Caki2 (cell line): ENCODE measurements at regions not wholly inside any gene's neighbourhood (a gene's known extent, or its start where the extent isn't known, plus 50 kb on each side); places are given as distances from the start of the nearest gene placed in this dataset.

Source experiments
- DNase-seq: peaks from one replicate; pipeline ENCODE4 v3.0.0-alpha.2; 2015; ENCODE audit warnings: low read depth
- in situ Hi-C: cut with HindIII; loops from 2 replicates; pipeline ENCODE4 v1.10.0; 2016; ENCODE audit warnings: low sequenced_read_pairs, low pct_unique_long_range_greater_than_20kb, mixed read lengths

DNA sequence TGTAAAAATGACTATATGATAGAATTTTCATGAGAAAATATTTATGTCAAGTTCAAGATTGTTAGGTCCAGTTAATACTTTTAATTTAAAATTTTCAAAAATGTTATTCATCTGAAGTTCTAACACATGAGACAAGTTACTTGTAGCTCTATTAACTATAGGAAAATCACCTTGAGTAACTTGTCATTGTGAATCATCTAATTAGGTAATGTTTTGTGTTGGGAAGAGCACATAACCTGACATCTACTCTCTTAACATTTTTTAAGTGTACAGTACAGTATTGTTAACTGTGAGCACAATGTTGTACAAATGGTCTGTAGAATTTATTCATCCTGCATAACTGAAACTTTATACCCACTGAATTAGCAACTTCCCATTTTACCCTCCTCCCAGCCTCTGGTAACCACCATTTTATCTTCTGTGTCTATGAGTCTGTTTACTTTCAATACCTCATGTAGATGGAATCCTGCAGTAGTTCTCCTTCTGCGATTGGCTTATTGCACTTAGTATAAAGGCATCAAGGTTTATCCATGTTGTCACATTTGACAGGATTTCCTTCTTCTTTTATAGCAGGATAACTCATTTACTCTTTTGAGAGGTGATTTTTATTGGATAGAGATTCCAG lies 54.6 kb downstream of the ARL4A start:
- in situ Hi-C loops: no loop called here
- no peak for DNase-seq

DNA sequence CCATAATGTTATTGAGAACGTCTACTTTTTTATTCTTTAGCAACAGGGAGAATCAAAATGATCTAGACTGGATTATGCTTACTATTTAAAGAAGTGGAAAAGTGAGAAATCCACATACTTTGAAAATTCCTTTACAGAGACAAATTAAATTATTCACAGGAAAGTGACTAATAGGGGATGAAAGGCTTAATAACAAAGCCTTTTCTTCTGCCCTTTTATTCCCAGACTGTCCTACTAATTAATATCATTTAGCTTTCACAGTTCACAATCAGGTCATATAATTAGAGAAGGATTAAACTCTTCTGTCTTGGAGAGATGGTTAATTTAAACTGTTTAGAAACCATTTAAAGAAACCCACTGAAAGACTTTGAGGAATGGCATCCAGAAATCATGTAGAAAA lies 58.8 kb downstream of the ARL4A start:
- no peak for DNase-seq
- in situ Hi-C loops: no loop called here

DNA sequence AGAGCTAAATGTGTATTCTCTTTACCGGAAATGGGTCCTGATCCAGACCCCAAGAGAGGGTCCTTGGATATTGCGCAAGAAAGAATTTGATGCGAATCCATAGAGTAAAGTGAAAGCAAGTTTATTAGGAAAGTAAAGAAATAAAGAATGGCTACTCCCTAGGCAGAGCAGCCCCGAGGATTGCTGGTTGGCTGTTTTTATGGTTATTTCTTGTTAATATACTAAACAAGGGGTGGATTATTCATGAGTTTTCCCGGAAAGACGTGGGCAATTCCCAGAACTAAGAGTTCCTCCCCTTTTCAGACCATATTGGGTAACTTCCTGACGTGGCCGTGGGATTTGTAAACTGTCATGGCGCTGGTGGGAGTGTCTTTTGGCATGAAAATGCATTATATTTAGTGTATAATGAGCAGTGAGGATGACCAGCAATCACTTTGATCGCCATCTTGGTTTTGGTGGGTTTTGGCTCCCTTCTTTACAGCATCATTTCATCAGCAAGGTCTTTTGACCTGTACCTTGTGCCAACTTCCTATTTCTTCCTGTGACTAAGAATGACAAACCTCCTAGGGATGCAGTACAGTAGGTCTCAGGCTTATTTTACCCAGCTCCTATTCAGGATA lies 60.4 kb downstream of the ARL4A start:
- in situ Hi-C loops: no loop called here
- no peak for DNase-seq

DNA sequence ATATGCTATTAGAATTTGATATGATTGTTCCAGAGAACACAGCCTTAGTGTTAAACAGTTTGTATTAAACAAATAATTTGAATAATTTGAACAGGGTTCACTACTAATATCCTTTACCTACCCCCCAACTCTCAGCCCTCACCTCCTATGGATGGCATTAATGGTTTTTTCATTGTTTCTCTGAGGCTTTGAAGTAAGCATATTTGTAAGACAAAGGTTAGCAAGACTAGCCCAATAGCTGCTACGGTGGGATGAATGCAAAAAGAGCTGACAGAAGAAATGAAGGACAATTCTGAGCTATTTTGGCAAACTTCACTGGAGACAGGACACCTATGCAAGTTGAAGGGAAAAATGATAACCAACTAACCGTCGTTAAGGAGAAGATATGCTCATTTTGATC lies 61.6 kb downstream of the ARL4A start:
- DNase-seq: no peak
- in situ Hi-C loops: no loop called here

DNA sequence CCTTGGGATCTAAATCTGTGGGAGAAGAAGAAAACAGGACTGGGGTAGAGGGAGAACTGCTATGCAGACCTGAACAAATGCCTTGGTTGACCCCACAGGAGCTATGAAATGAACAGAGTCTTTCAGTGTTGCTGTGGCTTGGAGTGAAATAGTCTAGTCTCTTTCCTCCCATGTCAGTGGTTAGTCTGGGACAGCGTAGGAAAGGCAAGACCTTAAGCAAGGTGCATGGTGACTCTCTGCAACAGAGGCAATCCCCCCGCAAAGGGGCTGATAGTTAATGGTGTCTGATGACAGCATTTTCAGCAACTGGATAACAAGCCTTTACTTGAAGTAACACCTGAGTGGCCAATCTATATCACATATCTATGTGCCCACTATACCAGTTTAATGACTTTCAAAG lies 62.3 kb downstream of the ARL4A start:
- no peak for DNase-seq

DNA sequence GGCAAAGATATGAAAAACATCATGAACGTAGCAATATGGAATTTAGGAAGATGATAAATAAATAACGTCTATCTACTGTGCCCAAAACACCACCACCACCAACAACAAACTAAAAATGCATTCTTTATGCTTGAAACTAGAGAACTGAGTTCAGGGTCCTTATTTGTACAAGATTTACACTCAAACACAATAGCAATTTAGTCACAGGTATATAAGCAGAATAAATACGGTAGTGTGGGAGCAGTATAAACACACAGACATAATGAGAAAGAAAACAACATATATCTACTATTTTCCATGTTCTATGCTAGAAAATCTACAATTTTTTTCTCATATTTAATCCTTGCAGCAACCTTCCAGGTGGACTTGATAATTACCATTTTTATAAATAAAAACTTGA lies 64.3 kb downstream of the ARL4A start:
- no peak for DNase-seq
- in situ Hi-C loops: no loop called here

More for the DNA sequence above, 62.3 kb downstream of the ARL4A start:
- in situ Hi-C loops: no loop called here

DNA sequence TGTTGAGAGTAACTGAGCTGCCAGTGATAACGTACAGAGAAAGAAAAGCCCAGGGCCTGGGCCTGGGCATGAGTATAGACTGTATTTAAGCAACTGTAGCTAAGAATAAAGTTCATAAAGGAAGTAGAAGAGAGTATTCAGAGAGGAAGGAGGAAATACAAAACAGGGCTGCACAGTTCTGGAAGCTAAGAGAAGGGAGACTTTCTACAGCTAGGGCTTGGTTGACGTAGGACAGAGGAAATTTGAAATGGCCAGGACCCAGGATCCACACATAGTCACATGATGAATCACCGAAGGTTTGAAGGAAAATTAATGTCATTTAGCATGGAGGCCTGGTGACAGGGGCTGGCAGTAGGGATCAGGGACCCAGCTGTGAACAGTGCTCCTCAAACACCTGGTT lies 66.7 kb downstream of the ARL4A start:
- DNase-seq: no peak
- in situ Hi-C loops: no loop called here

DNA sequence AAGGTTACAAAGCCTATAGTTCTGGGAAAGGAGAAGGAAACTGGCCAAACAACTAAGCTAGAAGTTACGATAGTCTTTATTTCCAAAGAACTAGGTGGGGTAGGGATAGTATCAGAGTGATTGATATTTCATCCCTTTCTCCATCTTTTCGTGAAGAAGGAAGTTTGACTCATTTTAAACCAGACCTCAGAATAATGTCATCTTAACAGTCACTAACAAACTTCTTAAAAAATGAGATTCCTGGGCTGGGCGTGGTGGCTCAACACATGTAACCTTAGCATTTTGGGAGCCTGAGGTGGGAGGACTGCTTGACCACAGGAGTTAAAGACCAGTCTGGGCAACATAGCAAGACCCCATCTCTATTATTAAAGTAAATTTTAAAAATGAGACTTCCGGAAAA lies 69.4 kb downstream of the ARL4A start:
- no peak for DNase-seq
- in situ Hi-C loops: no loop called here

DNA sequence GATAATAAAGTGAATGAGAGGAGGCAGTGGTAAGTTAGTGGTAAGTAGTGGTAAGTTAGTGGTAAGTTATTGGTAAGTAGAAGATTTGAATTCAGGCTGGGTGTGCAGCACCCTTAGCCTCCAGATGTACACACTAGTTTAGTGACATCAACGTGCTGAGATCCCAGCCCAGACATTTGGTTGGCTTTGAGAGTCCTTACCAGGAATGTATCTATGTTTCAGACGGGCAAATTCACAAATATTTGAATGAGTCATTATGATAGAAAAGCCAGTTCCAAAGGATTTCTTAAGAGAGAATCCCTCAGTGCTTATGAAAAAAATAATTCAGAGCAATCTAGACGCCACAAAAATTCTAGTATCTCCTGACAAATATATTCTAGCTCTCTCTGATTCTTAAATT lies 70.0 kb downstream of the ARL4A start:
- DNase-seq: no peak
- in situ Hi-C loops: no loop called here

DNA sequence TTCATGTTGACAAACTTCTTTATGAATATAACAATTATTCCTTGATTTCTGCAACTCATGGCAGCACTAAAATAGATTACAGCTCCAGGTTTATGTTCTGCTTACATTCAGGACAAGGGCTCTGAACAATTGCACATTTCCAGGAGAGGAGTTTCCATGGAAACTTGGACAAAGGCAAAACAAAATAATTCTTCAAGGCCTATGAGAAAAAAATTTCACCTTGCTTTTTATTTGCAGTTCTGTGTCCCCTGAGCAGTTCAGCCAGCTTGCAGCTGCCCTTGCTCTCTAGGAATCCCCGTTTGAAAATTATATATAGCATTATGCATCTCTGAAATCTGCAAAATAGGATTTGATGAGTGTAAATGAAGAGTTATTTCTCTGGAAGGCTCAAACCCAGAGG lies 71.7 kb downstream of the ARL4A start:
- in situ Hi-C loops: no loop called here

DNA sequence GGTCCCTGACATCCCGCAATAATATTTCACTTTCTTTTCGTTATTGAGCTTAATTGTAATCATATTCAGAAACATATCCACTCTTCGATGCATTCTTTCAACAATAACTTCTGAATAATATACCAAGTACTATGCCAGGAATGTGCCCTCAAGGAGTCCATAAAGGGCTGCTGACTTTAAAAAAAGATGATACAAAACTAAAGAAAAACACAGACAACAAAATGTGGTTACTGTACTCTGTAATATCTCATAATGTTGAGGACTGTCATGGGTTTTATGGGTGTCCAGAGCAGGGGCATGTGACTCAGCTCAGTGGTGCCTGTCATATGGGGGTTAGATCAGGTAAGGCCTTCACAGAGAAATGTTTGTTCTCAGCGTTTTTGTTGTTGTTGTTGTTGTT lies 73.7 kb downstream of the ARL4A start:
- no peak for DNase-seq
- in situ Hi-C loops: no loop called here

More for the DNA sequence above, 71.7 kb downstream of the ARL4A start:
- no peak for DNase-seq

DNA sequence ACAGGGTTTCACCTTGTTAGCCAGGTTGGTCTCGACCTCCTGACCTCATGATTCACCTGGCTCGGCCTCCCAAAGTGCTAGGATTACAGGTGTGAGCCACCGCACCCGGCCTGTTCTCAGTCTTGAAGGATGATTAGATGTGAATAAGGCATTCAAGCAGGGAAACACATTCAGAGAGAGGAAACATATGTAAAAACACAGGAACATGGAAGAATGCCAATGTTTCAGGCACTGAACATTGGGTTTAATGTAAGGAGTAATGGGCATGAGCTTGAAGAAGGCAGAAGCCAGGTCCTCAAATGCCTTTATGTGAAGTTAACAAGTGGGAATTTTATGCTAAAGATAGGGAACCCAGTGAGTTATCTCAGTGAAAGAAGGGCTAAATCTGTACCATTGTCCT lies 74.3 kb downstream of the ARL4A start:
- DNase-seq: no peak
- in situ Hi-C loops: no loop called here

DNA sequence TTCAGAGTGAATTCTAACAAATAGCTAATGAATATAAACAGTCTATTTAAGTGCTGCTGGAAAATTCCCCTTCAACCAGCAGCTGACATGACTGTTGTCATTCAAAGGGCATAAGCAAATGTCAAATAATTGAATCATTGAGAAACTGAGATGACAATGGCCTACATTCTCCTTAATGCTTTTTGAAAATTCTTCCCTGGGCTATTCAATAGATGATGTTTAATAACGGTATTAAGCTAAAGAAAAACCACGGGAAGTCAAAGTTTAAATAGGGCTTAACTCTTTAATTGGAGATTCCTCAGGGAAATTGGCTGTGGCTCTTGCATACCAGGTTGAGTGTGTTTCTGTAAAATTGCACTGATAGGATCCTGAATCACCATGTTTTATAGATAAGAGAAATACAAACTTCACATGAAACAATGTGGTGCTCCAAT lies 77.0 kb downstream of the ARL4A start:
- in situ Hi-C loops: no loop called here
- no peak for DNase-seq

DNA sequence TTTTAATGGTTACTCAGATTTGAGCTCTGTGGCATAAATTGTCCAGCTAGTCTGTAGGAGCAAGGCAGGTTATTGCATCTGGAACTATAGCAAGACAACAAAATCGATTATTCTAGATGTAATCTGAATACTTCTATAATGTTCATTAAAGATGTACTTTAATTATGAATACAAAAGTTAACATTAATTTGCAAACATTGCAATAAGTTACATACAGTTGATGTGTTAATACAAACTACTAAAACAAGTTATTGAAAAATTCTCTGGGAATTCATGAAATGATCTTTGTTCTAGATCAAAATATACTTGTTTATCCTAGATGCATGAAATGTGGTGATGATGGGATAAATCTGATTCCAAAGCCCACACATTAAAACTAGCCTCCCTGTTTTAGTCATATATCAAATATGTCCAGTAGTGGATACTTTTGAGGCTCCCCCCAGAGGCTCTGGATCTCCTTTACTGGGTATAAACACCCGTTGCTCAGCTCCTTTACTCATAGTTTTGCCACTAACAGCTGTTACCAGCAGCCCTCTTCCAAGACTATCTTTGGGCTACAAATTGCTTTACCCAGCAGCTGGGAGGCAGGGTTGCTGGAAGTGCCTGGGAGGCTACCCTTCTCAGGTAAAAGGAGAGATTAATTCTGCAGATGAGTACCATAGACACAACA lies 78.1 kb downstream of the ARL4A start:
- no peak for DNase-seq
- in situ Hi-C loops: no loop called here

DNA sequence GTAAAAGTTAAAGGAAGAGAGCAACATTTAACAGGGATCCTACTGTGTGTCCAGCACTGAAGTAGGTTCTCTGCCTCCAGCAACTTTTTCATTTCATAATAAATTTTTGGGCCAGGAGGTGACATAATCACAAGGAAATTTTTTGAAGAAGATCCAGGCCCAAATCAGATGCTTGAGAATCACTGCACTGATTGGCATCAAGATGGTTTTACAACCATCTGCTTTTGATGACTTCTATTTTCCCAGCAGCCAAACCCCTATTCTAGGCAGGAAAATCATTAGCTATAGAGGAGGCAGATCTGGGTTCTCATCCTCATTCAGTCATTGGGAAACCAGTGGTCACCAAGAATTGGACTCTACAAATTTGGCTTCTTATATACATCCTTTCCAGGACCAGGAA lies 79.0 kb downstream of the ARL4A start:
- in situ Hi-C loops: no loop called here
- no peak for DNase-seq

DNA sequence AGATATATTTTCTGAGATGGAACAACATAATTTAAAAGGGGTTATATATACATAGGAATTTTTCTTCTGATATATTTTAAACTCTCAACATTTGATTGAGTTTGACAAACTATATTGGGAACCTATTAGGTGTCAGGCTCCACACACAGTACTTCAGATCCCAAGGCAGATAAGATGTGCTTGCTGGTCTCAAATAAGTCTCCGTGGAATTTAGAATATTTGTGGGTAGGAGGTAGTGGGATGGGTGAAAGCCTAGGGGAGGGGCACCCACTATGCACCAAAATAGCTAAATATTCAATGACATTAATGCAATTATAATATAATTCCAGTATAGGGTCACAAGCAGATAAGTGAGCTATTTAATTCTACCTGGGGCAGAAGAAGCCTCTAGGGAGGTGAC lies 81.5 kb downstream of the ARL4A start:
- in situ Hi-C loops: no loop called here

DNA sequence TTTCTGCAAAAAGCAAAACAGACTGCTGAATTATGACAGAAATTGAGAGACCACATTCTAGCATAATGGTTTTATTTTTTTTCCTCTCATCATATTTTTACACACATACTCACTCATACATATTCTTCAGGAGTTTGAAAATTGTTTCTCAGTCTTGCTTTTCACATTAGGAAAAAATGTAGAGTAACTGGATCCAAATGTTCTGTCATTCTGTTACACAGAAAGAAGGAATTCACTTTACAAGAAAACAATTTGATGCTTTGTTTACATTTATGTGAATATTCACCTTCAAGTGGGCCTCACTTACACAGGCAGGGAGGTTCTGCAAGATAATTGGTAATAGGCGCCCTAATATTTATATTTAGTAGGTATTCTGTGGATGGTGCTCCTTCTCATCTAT lies 82.0 kb downstream of the ARL4A start:
- in situ Hi-C loops: no loop called here
- DNase-seq: no peak

More for the DNA sequence above, 81.5 kb downstream of the ARL4A start:
- no peak for DNase-seq

DNA sequence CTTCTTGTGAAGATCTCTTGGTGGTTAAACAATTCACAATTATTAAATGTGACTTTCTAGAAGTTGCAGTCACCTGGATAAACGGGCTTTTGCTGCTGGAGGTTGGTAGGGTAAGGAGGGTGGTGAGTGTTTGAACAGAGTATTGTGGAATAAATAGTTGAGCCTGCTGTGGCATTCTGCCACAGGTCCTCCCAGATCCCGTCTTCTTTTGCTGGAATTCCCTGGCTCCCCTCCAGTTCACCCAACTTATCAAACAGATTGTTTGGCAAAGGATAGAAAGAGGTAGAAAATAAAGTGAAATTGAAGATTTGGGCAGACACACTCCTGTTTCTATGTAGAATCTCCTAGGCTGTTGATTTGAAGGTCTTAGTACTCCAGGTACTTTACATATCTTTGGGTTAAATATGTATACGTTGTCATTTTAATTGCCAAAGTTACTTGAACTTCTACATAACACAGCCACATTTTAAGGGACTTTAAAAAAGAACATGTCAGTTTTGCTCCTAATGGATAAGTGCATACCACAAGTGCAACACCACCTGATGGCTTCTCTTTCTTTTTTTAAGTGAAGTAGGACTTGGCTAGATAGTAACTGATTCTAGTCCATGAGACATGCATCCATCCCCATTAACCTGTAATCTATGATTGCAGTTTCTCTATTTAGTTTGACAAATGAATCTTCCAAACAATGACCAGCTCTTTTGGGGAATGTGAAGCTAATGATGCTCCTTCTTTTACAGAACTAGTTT lies 83.0 kb downstream of the ARL4A start:
- DNase-seq: no peak
- in situ Hi-C loops: no loop called here

DNA sequence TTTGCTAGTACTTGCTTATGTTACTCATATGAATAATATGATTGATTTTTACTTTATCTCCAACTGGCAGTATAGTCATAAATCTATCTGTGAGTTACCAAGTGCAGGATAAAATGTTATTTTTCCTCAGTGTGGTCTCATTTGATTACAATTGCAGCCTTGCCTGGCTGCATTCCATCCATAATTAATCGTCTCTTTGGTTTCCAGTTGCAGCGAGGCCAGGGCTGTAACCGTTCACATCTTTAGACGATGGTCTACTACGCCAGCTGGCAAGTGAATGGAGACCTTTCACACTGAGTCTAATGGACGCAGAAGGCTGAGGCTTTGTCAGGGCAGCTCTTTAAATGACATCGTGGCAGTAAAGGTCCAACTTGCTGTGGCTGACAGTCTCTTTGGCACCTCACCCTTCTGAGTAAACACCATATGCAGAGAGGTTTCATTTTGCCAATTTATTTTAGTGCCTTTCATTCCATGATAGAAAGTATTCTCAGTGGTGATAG lies 84.0 kb downstream of the ARL4A start:
- no peak for DNase-seq
- in situ Hi-C loops: no loop called here
